ENCODE measurements at regions not wholly inside any gene's neighbourhood (a gene's known extent, or its start where the extent isn't known, plus 50 kb on each side); places are given as distances from the start of the nearest gene placed in this dataset.

DNA sequence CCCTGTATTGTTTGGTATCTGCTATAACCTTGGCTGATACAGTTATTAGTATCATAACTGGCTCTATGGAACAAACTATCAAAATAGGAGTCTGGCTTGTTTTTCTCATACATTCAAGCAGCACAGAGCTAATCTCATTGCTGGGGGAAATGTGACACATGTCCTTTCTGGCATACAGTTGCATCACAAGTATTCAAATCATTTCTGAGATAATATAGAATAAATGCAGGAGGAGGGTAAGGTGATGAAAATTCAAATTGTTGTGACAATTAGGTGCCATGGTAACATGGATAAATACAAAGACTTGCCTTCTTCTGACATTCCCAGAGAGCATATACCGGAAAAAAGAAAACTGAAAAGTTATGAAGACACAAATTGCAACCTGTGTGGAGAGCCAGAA, 2706.8 kb downstream of the ARAP2 start:
- TF ChIP-seq, protein P1, sequence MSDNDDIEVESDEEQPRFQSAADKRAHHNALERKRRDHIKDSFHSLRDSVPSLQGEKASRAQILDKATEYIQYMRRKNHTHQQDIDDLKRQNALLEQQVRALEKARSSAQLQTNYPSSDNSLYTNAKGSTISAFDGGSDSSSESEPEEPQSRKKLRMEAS (IDR thresholded peaks at IDR 0.05), result no peak
- TF ChIP-seq POLR2A (IDR thresholded peaks at IDR 0.05; ENCODE audit: borderline replicate concordance, extremely low read depth, insufficient read depth, insufficient read length) (no peak), POLR2AphosphoS5 (IDR thresholded peaks at IDR 0.05; ENCODE audit: low read depth, low read length) (no peak), SP1 (IDR thresholded peaks at IDR 0.05; ENCODE audit: low read depth) (no peak), EZH2 (IDR thresholded peaks at IDR 0.05) (no peak), YY1 (IDR thresholded peaks at IDR 0.05; ENCODE audit: extremely low read depth, insufficient replicate concordance, low read depth, low read length) (no peak), CEBPB (IDR thresholded peaks at IDR 0.05; ENCODE audit: low read depth) (no peak), EGR1 (IDR thresholded peaks at IDR 0.05; ENCODE audit: low read depth) (no peak), EZH2phosphoT487 (IDR thresholded peaks at IDR 0.05; ENCODE audit: borderline replicate concordance) (no peak), SIN3A (IDR thresholded peaks at IDR 0.05; ENCODE audit: low read depth) (no peak), SRF (IDR thresholded peaks at IDR 0.05; ENCODE audit: low read depth) (no peak)
- TF ChIP-seq, protein P2, sequence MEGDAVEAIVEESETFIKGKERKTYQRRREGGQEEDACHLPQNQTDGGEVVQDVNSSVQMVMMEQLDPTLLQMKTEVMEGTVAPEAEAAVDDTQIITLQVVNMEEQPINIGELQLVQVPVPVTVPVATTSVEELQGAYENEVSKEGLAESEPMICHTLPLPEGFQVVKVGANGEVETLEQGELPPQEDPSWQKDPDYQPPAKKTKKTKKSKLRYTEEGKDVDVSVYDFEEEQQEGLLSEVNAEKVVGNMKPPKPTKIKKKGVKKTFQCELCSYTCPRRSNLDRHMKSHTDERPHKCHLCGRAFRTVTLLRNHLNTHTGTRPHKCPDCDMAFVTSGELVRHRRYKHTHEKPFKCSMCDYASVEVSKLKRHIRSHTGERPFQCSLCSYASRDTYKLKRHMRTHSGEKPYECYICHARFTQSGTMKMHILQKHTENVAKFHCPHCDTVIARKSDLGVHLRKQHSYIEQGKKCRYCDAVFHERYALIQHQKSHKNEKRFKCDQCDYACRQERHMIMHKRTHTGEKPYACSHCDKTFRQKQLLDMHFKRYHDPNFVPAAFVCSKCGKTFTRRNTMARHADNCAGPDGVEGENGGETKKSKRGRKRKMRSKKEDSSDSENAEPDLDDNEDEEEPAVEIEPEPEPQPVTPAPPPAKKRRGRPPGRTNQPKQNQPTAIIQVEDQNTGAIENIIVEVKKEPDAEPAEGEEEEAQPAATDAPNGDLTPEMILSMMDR (IDR thresholded peaks at IDR 0.05 in 2 of 3, conservative IDR thresholded peaks at IDR 0.05 in 1 of 3; ENCODE audit: borderline replicate concordance in 1 of 3, insufficient read depth in 1 of 3, low read depth in 2 of 3, low read length in 2 of 3), result no peak
- TF ChIP-seq, protein P3, sequence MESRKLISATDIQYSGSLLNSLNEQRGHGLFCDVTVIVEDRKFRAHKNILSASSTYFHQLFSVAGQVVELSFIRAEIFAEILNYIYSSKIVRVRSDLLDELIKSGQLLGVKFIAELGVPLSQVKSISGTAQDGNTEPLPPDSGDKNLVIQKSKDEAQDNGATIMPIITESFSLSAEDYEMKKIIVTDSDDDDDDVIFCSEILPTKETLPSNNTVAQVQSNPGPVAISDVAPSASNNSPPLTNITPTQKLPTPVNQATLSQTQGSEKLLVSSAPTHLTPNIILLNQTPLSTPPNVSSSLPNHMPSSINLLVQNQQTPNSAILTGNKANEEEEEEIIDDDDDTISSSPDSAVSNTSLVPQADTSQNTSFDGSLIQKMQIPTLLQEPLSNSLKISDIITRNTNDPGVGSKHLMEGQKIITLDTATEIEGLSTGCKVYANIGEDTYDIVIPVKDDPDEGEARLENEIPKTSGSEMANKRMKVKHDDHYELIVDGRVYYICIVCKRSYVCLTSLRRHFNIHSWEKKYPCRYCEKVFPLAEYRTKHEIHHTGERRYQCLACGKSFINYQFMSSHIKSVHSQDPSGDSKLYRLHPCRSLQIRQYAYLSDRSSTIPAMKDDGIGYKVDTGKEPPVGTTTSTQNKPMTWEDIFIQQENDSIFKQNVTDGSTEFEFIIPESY (IDR thresholded peaks at IDR 0.05; ENCODE audit: extremely low read depth, insufficient replicate concordance, low read length), result no peak

Data from HCT116 (cell line).